AG10803 (cell line): ENCODE measurements at regions not wholly inside any gene's neighbourhood (a gene's known extent, or its start where the extent isn't known, plus 50 kb on each side); places are given as distances from the start of the nearest gene placed in this dataset.

Experiments used
- DNase-seq: peaks from one replicate; pipeline ENCODE4 v3.0.0; 2010; ENCODE audit warnings: low read depth
- H3K4me3 ChIP-seq: 2 replicates; pipeline ENCODE4 v1.5.1; 2011; ENCODE audit warnings: mild to moderate bottlenecking, low read length, control low read depth
- TF ChIP-seq, protein P1 (sequence below): conservative IDR thresholded peaks from 2 replicates; pipeline ENCODE4 v1.5.1; 2011; ENCODE audit warnings: mild to moderate bottlenecking, low read length, control low read depth, inconsistent platforms

DNA sequence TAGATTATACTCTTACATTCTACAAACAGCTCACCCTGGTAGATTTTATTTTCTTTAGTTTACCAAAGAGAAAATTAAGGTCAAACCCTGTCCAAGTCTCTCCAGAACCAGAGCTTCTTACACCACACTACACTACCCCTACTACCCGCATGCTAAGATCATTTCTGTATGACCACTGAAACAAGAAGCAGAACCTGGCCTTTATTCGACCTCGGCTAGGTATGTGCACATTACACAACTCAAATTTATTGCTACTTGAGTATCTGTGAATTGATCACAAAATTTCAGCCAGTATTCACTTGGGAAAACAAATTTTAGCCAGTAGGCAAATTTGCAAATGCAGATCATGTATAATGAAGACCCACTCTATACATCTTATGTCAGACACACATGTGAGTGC lies 2437.0 kb downstream of the PCDH9 start:
- H3K4me3 ChIP-seq = no peak overlapping the region
- TF ChIP-seq, protein P1, sequence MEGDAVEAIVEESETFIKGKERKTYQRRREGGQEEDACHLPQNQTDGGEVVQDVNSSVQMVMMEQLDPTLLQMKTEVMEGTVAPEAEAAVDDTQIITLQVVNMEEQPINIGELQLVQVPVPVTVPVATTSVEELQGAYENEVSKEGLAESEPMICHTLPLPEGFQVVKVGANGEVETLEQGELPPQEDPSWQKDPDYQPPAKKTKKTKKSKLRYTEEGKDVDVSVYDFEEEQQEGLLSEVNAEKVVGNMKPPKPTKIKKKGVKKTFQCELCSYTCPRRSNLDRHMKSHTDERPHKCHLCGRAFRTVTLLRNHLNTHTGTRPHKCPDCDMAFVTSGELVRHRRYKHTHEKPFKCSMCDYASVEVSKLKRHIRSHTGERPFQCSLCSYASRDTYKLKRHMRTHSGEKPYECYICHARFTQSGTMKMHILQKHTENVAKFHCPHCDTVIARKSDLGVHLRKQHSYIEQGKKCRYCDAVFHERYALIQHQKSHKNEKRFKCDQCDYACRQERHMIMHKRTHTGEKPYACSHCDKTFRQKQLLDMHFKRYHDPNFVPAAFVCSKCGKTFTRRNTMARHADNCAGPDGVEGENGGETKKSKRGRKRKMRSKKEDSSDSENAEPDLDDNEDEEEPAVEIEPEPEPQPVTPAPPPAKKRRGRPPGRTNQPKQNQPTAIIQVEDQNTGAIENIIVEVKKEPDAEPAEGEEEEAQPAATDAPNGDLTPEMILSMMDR = no peak
- DNase-seq = no peak

DNA sequence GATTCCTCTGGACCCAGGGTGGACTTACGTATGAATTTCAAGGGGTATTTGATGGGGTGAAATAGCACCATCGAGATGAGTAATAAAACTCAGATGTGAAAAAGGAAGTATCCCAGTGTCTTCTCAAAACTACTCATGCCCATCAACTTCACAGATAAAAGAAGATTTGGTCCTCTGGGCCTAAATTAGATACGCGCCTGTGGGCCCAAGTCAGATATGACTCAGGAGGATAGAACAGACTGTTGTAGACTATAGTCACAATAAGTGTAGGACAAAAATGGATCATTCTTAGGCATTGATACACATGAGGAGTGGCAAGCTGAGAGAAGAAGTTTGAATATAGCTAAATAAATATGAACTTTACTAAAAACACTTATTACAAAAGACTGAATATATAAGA lies 2438.8 kb downstream of the PCDH9 start:
- DNase-seq = no peak

DNA sequence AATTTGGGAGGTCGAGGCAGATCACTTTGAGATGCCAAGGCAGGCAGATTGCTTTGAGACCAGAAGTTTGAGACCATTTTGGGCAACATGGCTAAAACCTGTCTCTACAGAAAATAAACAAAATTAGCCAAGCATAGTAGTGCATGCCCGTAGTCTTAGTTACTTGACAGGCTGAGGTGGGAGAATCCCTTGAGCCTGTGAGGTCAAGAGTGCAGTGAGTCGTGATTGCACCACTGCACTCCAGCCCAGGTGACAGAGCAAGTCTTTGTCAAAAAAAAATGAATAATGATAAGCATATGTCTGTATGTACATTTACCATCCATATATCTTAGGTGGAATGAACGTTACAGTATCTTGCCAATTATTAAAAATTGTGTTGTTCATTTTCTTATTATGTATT lies 2447.7 kb downstream of the PCDH9 start:
- no peak for DNase-seq
- no peak overlapping the region for H3K4me3 ChIP-seq
- TF ChIP-seq, protein P1 = no peak

More for the DNA sequence above, 2438.8 kb downstream of the PCDH9 start:
- no peak overlapping the region for H3K4me3 ChIP-seq
- TF ChIP-seq, protein P1 = no peak

DNA sequence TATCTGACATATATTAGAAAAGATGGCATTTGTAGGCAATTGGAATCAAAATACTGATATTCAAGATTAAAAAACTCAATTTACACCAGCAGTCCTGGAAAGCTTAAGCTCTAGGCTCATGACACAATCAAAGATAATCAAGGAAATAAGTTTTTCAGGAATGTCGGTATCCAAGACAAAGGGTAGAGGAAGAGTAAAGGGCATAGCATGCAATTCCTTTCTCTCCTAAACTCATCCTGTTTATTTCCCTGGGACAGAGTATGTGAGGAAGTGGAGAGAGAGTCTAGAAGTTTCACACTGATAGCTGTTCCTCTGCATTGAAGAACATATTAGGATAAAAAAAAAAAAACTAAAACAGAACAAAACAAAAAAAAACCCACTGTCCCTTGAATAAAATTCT lies 2452.1 kb downstream of the PCDH9 start:
- TF ChIP-seq, protein P1 = no peak
- DNase-seq = no peak
- H3K4me3 ChIP-seq = no peak overlapping the region

DNA sequence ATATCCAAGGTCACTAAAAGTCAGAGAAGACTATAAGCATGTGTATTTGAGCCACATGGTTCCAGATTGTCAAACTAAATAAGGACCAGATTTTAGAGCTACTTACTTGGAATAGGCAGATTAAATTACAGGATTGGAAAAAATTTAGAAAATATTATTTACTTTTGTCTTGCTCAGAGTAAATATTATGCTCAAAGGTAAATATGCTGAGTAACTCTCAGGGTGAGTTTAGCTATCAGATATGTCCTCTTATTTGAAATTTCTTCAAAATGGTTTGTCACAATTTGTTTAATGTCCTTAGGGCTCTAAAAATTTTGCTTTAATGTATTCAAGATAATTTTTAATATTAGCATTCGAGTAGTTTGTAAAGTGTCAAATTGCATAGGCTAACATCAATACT lies 2455.2 kb downstream of the PCDH9 start:
- no peak for DNase-seq
- no peak overlapping the region for H3K4me3 ChIP-seq
- TF ChIP-seq, protein P1 = no peak

DNA sequence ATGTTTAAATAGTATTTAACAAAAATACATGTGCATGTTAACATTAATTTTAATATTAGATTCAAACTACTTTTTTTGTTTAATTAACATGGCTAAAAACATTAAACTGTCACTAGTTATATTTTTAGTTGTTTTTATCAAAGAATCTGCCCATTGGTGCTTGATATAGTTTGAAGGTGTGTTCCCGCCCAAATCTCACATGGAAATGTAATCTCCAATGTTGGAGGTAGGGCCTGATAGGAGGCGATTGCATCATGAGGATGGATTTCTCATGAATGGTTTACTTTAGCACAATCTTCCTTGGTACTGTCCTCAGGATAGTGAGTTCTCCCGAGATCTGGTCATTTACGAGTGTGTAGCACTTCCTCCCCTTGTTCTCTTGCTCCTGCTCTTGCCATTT lies 2459.4 kb downstream of the PCDH9 start:
- no peak overlapping the region for H3K4me3 ChIP-seq
- TF ChIP-seq, protein P1 = no peak
- DNase-seq = no peak

DNA sequence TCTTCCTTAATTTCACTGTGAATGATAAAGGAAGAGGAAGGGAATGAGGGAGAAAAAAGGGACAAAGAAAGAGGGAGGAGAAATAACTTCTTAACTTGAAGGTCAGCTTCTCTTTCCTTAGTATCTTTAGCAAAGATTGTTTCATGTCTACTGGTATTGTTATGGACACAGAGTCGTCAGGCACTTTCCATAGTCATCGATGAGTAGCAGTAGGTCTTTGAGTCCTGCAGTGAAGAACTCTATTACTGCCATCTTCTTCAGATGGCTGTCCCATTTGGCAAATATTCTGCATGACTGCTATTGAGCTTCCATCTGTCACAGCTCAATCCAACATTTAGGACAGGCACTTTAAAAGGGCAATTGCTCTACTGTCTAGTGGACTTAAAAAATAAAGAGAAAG lies 2463.1 kb downstream of the PCDH9 start:
- TF ChIP-seq, protein P1 = no peak
- DNase-seq = no peak
- H3K4me3 ChIP-seq = no peak overlapping the region
